HepG2 (cell line): ENCODE measurements at regions not wholly inside any gene's neighbourhood (a gene's known extent, or its start where the extent isn't known, plus 50 kb on each side); places are given as distances from the start of the nearest gene placed in this dataset.

ENCODE experiments used
- BRD4 ChIP-seq: sonication (generic); formaldehyde crosslinking; IDR thresholded peaks from 2 replicates; pipeline ENCODE4 v1.4.0; 2020; ENCODE audit warnings: missing genetic modification reagents
- CREM ChIP-seq, 2 experiments: sonication (generic) in 1 of 2; formaldehyde crosslinking in 1 of 2; IDR thresholded peaks; 2 replicates each; pipeline versions ENCODE4 v1.4.0 to v1.6.1; 2016 to 2020; ENCODE audit warnings: antibody characterized with exemption in 1 of 2, mild to moderate bottlenecking in 1 of 2, missing genetic modification reagents in 1 of 2
- FOSL1 ChIP-seq: sonication (generic); formaldehyde crosslinking; IDR thresholded peaks from 2 replicates; pipeline ENCODE4 v1.9.0; 2021; ENCODE audit warnings: missing genetic modification reagents, borderline replicate concordance
- HNF4G ChIP-seq, 2 experiments: sonication (generic) in 1 of 2; formaldehyde crosslinking in 1 of 2; IDR thresholded peaks; 2 replicates each; pipeline versions ENCODE4 v1.4.0 to v1.6.1; 2011 to 2020; ENCODE audit warnings: borderline replicate concordance in 2 of 2, low read depth in 2 of 2, mild to moderate bottlenecking in 2 of 2, low read length in 1 of 2, missing genetic modification reagents in 1 of 2, moderate library complexity in 1 of 2
- IRX3 ChIP-seq: sonication (generic); formaldehyde crosslinking; IDR thresholded peaks from 2 replicates; pipeline ENCODE4 v1.8.1; 2023; ENCODE audit warnings: mild to moderate bottlenecking, low read depth, missing genetic modification reagents, borderline replicate concordance
- LCORL ChIP-seq, 2 experiments: fragments of 450-650 bp in 1 of 2; sonication (generic) in 1 of 2; formaldehyde crosslinking in 1 of 2; IDR thresholded peaks; 2 replicates each; pipeline versions ENCODE4 v1.5.0 to v1.6.1; 2017 to 2020; ENCODE audit warnings: antibody characterized with exemption in 1 of 2, missing genetic modification reagents in 1 of 2
- MAF1 ChIP-seq: sonication (generic); formaldehyde crosslinking; IDR thresholded peaks from 2 replicates; pipeline ENCODE4 v1.5.0; 2020; ENCODE audit warnings: missing genetic modification reagents, borderline replicate concordance
- MTF2 ChIP-seq: sonication (generic); formaldehyde crosslinking; IDR thresholded peaks from 2 replicates; pipeline ENCODE4 v1.5.0; 2020; ENCODE audit warnings: missing genetic modification reagents, borderline replicate concordance
- PHF20 ChIP-seq: sonication (generic); formaldehyde crosslinking; IDR thresholded peaks from 2 replicates; pipeline ENCODE4 v1.5.0; 2020; ENCODE audit warnings: mild to moderate bottlenecking, missing genetic modification reagents
- RARG ChIP-seq: sonication (generic); formaldehyde crosslinking; IDR thresholded peaks from 2 replicates; pipeline ENCODE4 v1.4.0; 2020; ENCODE audit warnings: low read depth, mild to moderate bottlenecking, missing genetic modification reagents
- SNAI1 ChIP-seq: sonication (generic); formaldehyde crosslinking; IDR thresholded peaks from 2 replicates; pipeline ENCODE4 v1.5.0; 2020; ENCODE audit warnings: mild to moderate bottlenecking, missing genetic modification reagents, borderline replicate concordance
- TBX3 ChIP-seq: fragments of 450-650 bp; IDR thresholded peaks from 2 replicates; pipeline ENCODE4 v1.6.1; 2017; ENCODE audit warnings: antibody characterized with exemption, mild to moderate bottlenecking, inconsistent platforms, borderline replicate concordance
- ZFP62 ChIP-seq: sonication (generic); formaldehyde crosslinking; IDR thresholded peaks from 2 replicates; pipeline ENCODE4 v1.4.0; 2020; ENCODE audit warnings: missing genetic modification reagents
- ZNF20 ChIP-seq: sonication (generic); formaldehyde crosslinking; IDR thresholded peaks from 2 replicates; pipeline ENCODE4 v1.4.0; 2020; ENCODE audit warnings: mild to moderate bottlenecking, moderate library complexity, missing genetic modification reagents
- ZNF296 ChIP-seq: sonication (generic); formaldehyde crosslinking; conservative IDR thresholded peaks from 2 replicates; pipeline ENCODE4 v1.5.0; 2020; ENCODE audit warnings: mild to moderate bottlenecking, missing genetic modification reagents
- ZNF441 ChIP-seq: sonication (generic); formaldehyde crosslinking; IDR thresholded peaks from 2 replicates; pipeline ENCODE4 v1.7.0; 2021; ENCODE audit warnings: missing genetic modification reagents, borderline replicate concordance
- ZNF569 ChIP-seq: sonication (generic); formaldehyde crosslinking; IDR thresholded peaks from 2 replicates; pipeline ENCODE4 v1.5.0; 2020; ENCODE audit warnings: mild to moderate bottlenecking, missing genetic modification reagents, moderate library complexity, borderline replicate concordance
- ZNF589 ChIP-seq: sonication (generic); formaldehyde crosslinking; conservative IDR thresholded peaks from 2 replicates; pipeline ENCODE4 v1.8.0; 2022; ENCODE audit warnings: mild to moderate bottlenecking, moderate library complexity, missing genetic modification reagents
- ZNF598 ChIP-seq: sonication (generic); formaldehyde crosslinking; IDR thresholded peaks from 2 replicates; pipeline ENCODE4 v1.5.1; 2020; ENCODE audit warnings: mild to moderate bottlenecking, missing genetic modification reagents, borderline replicate concordance
- ZNF607 ChIP-seq: sonication (generic); formaldehyde crosslinking; IDR thresholded peaks from 2 replicates; pipeline ENCODE4 v1.5.1; 2020; ENCODE audit warnings: missing genetic modification reagents, mild to moderate bottlenecking, borderline replicate concordance
- ZNF709 ChIP-seq: sonication (generic); formaldehyde crosslinking; IDR thresholded peaks from 2 replicates; pipeline ENCODE4 v1.5.0; 2020; ENCODE audit warnings: mild to moderate bottlenecking, missing genetic modification reagents
- TF ChIP-seq, protein P1 (sequence below): sonication (generic); formaldehyde crosslinking; IDR thresholded peaks from 2 replicates; pipeline ENCODE4 v1.4.0; 2020; ENCODE audit warnings: mild to moderate bottlenecking, missing genetic modification reagents
- TF ChIP-seq, protein P2 (sequence below): sonication (generic); formaldehyde crosslinking; IDR thresholded peaks from 2 replicates; pipeline ENCODE4 v1.4.0; 2020; ENCODE audit warnings: missing genetic modification reagents, borderline replicate concordance
- TF ChIP-seq, protein P3 (sequence below): sonication (generic); formaldehyde crosslinking; IDR thresholded peaks from 2 replicates; pipeline ENCODE4 v1.4.0; 2020; ENCODE audit warnings: missing genetic modification reagents

DNA sequence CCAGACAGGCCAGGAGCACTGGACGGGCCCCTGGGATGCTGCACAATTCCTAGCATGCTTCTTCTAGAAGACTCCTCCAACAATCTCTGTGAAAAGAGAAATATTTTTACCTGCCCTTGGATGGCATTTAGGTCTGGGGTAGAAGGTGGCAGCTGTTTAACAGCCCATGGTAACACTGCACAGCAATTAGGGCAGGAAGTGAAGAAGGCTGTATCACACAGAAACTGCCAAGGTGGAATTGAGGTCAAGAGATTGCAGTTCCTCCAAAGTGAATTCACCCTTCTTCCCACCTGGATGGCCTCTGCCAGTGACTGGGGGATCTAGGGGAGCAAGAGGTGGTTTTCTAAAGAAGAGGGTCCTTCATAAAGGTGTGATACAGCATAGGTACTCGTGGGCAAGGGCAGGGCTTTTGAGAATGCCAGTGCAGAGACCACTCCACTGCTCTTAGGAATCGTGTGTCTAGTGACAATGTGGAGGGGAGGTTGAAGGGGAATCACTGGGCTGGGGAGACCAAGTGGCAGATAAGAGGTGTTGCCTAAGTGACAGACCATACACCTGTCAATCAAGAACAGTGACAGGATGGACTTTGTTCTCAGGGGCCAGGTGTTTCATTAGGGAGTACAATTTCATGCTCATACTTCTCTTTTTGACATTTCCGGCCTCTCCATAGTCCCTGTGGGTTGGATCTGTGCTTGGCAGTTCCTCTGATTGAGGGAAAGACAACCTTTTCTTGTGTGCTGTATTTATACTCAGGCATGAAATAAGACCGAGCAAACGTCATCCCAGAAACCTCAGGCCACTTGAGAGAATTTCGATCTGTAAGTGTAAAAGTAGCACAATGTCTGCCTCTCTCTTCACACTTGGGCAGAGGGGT lies 83.5 kb upstream of the BCL6 start (continued):
- TF ChIP-seq, protein P1, sequence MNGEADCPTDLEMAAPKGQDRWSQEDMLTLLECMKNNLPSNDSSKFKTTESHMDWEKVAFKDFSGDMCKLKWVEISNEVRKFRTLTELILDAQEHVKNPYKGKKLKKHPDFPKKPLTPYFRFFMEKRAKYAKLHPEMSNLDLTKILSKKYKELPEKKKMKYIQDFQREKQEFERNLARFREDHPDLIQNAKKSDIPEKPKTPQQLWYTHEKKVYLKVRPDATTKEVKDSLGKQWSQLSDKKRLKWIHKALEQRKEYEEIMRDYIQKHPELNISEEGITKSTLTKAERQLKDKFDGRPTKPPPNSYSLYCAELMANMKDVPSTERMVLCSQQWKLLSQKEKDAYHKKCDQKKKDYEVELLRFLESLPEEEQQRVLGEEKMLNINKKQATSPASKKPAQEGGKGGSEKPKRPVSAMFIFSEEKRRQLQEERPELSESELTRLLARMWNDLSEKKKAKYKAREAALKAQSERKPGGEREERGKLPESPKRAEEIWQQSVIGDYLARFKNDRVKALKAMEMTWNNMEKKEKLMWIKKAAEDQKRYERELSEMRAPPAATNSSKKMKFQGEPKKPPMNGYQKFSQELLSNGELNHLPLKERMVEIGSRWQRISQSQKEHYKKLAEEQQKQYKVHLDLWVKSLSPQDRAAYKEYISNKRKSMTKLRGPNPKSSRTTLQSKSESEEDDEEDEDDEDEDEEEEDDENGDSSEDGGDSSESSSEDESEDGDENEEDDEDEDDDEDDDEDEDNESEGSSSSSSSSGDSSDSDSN (CRISPR knock-in tag), result no peak
- TF ChIP-seq ZNF20 (CRISPR knock-in tag), result no peak
- TF ChIP-seq LCORL (IDR thresholded peaks at IDR 0.05), result no peak
- TF ChIP-seq LCORL (CRISPR knock-in tag; IDR thresholded peaks at IDR 0.05), result peak; percentile 35; the same call in 1 of the 2 replicates
- no peak for TF ChIP-seq ZNF598
- no peak for TF ChIP-seq SNAI1
- TF ChIP-seq CREM (IDR thresholded peaks at IDR 0.05), result no peak
- no peak for TF ChIP-seq CREM (CRISPR knock-in tag; IDR thresholded peaks at IDR 0.05)
- peak; percentile 45; the same call in 1 of the 2 replicates for TF ChIP-seq TBX3
- no peak for TF ChIP-seq ZNF441
- TF ChIP-seq RARG, result no peak
- TF ChIP-seq ZNF589, result no peak
- no peak for TF ChIP-seq ZNF569
- TF ChIP-seq, protein P2, sequence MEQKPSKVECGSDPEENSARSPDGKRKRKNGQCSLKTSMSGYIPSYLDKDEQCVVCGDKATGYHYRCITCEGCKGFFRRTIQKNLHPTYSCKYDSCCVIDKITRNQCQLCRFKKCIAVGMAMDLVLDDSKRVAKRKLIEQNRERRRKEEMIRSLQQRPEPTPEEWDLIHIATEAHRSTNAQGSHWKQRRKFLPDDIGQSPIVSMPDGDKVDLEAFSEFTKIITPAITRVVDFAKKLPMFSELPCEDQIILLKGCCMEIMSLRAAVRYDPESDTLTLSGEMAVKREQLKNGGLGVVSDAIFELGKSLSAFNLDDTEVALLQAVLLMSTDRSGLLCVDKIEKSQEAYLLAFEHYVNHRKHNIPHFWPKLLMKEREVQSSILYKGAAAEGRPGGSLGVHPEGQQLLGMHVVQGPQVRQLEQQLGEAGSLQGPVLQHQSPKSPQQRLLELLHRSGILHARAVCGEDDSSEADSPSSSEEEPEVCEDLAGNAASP (CRISPR knock-in tag), result no peak
- no peak for TF ChIP-seq PHF20
- TF ChIP-seq BRD4 (CRISPR knock-in tag), result no peak
- no peak for TF ChIP-seq IRX3 (CRISPR knock-in tag)
- no peak for TF ChIP-seq ZFP62
- no peak for TF ChIP-seq ZNF607
- TF ChIP-seq, protein P3, sequence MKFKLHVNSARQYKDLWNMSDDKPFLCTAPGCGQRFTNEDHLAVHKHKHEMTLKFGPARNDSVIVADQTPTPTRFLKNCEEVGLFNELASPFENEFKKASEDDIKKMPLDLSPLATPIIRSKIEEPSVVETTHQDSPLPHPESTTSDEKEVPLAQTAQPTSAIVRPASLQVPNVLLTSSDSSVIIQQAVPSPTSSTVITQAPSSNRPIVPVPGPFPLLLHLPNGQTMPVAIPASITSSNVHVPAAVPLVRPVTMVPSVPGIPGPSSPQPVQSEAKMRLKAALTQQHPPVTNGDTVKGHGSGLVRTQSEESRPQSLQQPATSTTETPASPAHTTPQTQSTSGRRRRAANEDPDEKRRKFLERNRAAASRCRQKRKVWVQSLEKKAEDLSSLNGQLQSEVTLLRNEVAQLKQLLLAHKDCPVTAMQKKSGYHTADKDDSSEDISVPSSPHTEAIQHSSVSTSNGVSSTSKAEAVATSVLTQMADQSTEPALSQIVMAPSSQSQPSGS (CRISPR knock-in tag), result no peak
- TF ChIP-seq ZNF709 (CRISPR knock-in tag), result peak; percentile 21; the same call in 1 of the 2 replicates
- TF ChIP-seq FOSL1 (CRISPR knock-in tag), result no peak
- peak; percentile 83 for TF ChIP-seq HNF4G (IDR thresholded peaks at IDR 0.05; ENCODE audit: borderline replicate concordance, low read depth, low read length)
- no peak for TF ChIP-seq HNF4G (CRISPR knock-in tag; IDR thresholded peaks at IDR 0.05; ENCODE audit: borderline replicate concordance, low read depth)
- no peak for TF ChIP-seq MTF2 (CRISPR knock-in tag)
- TF ChIP-seq ZNF296 (CRISPR knock-in tag), result no peak
- no peak for TF ChIP-seq MAF1 (CRISPR knock-in tag)
